Dendritic cell treated with granulocyte-macrophage colony-stimulating factor and Interleukin-4, amounts not matched to agents 40 ng/mL and 50 ng/mL, for 4 days (primary cell): ENCODE measurements at regions not wholly inside any gene's neighbourhood (a gene's known extent, or its start where the extent isn't known, plus 50 kb on each side); places are given as distances from the start of the nearest gene placed in this dataset.

Experiments
- H3K27ac Mint-ChIP-seq: one replicate; pipeline ENCODE4 v1.8.0; 2022; ENCODE audit warnings: mild to moderate bottlenecking, mixed read lengths
- H3K27me3 Mint-ChIP-seq: one replicate; pipeline ENCODE4 v1.8.0; 2022; ENCODE audit warnings: mild to moderate bottlenecking, mixed read lengths
- H3K36me3 Mint-ChIP-seq: one replicate; pipeline ENCODE4 v1.8.0; 2022; ENCODE audit warnings: low read depth, mixed read lengths
- H3K4me1 Mint-ChIP-seq: one replicate; pipeline ENCODE4 v1.8.0; 2022; ENCODE audit warnings: low read depth, mixed read lengths
- H3K4me3 Mint-ChIP-seq: one replicate; pipeline ENCODE4 v1.8.0; 2022; ENCODE audit warnings: mild to moderate bottlenecking, moderate library complexity, mixed read lengths
- H3K9me3 Mint-ChIP-seq: one replicate; pipeline ENCODE4 v1.8.0; 2022; ENCODE audit warnings: mixed read lengths
- intact Hi-C: fragments of 100-400 bp; cut with micrococcal nuclease; formaldehyde crosslinking; loops from one replicate; pipeline ENCODE4 v1.15.0; 2022

DNA sequence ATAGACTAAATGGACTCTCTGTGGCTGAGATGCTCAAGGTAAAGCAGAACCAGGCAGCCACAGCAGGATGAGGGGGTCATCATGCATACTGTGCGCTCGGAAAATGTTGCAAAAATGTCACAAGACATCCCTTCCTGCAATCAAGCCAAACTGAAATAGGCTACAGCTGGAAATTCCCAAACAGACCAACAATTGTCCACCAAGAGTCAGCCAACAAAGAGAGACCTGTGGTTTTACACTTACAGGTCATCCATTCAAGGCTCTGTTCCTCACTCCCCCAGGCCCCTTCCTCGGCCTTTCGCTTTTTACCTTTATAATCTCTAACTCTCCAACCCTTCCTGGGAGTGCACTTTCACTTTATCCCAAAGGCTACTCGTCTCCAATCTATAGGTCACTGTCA, 1066.9 kb downstream of the TSN start:
- Mint-ChIP-seq H3K27me3 (no peaks in the 10 kb centered on the region), H3K36me3 (no peaks in the 10 kb centered on the region), H3K9me3 (peaks cover 39% of the 10 kb centered on the region), H3K27ac (no peak overlapping the region), H3K4me3 (no peak overlapping the region), H3K4me1 (no peaks in the 10 kb centered on the region)
- intact Hi-C loops, result no loop called here

- Mint-ChIP-seq H3K4me3 (no peak overlapping the region), H3K27ac (no peak overlapping the region), H3K9me3 (peaks cover 16% of the 10 kb centered on the region), H3K4me1 (no peaks in the 10 kb centered on the region), H3K27me3 (no peaks in the 10 kb centered on the region), H3K36me3 (no peaks in the 10 kb centered on the region)
- intact Hi-C loops, result no loop called here
Observed at GRCh38 chr2:122830157-122830556, 1074.7 kb downstream of the TSN start.

DNA sequence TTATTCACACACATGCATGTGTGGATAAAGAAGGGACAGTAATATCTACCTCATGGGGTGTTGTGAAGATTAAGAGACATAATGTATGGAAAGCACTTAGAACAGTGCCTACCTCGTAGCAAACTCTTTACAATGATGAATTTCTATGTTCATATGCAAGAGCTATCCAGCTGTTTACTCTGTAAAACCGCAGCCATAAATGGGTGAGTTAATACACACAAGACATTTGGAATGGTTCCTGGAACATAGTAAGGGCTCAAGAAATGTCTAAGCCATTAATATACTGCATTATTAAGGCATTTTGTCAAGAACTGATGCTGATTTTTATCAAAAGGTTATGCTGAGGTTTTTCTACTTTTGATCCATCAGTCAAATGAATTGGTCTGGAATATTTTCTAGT, 1076.2 kb downstream of the TSN start:
- no peak overlapping the region for H3K27ac Mint-ChIP-seq
- H3K4me1 Mint-ChIP-seq, result no peaks in the 10 kb centered on the region
- no peak overlapping the region for H3K4me3 Mint-ChIP-seq
- intact Hi-C loops, result no loop called here
- no peaks in the 10 kb centered on the region for H3K36me3 Mint-ChIP-seq
- peaks cover 17% of the 10 kb centered on the region for H3K9me3 Mint-ChIP-seq
- no peaks in the 10 kb centered on the region for H3K27me3 Mint-ChIP-seq

DNA sequence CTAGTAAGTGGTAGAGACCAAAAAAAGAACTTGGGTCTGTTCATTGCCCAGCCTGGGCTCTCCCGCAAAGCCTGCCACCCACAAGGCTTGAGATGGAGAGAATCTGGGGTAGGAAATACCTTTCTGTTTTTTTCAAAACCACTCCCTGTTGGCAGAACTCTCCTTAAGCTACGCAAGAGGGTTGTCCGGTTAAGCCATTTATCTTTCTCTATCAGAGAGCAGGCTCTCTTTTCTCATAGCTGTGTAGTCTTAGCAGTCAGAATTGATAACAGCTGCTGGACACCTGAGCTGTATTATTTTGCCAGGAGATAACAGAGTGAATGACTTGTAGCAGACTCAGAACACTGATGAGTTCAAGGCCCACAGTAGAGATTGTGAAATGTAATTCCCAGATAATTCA, 1088.1 kb downstream of the TSN start:
- H3K27ac Mint-ChIP-seq, result no peak overlapping the region
- H3K4me1 Mint-ChIP-seq, result no peaks in the 10 kb centered on the region
- no peak overlapping the region for H3K4me3 Mint-ChIP-seq
- no peaks in the 10 kb centered on the region for H3K36me3 Mint-ChIP-seq
- peaks cover 13% of the 10 kb centered on the region for H3K9me3 Mint-ChIP-seq
- intact Hi-C loops, result no loop called here
- H3K27me3 Mint-ChIP-seq, result no peaks in the 10 kb centered on the region

- intact Hi-C loops, result no loop called here
- Mint-ChIP-seq H3K9me3 (peaks cover 19% of the 10 kb centered on the region), H3K36me3 (no peaks in the 10 kb centered on the region), H3K27ac (no peak overlapping the region), H3K4me1 (no peaks in the 10 kb centered on the region), H3K4me3 (no peak overlapping the region), H3K27me3 (no peaks in the 10 kb centered on the region)
Observed at GRCh38 chr2:122851161-122851560, 1095.7 kb downstream of the TSN start.

DNA sequence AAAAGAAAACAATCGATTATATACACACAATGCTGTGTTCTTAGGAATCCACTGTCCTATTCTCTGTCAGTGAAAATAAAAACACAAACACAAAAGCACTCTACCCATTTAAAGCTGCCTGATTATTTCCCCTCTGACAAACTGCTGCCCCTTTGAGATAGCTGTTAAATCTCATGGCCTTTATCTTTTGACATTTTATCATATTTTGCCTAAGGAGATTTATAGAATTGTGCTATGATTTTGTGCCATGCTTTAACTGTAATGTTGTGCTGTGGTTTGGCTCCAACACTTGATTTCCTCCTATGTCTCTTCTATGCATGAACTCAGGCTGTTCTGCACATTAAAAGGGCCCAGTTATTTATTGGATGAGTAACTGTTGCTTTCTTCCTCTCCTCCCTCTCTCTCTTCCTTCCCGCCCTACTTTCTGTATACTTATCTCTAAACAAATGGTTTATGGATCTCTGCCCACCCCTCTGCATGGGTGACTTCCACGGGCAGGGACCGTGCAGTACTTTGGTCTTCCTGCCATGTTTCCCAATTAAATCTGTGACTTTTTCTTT, 1096.6 kb downstream of the TSN start:
- H3K4me1 Mint-ChIP-seq, result no peaks in the 10 kb centered on the region
- no peak overlapping the region for H3K27ac Mint-ChIP-seq
- intact Hi-C loops, result no loop called here
- H3K27me3 Mint-ChIP-seq, result no peaks in the 10 kb centered on the region
- no peak overlapping the region for H3K4me3 Mint-ChIP-seq
- peaks cover 19% of the 10 kb centered on the region for H3K9me3 Mint-ChIP-seq
- no peaks in the 10 kb centered on the region for H3K36me3 Mint-ChIP-seq

GRCh38 chr2:122856696-122857095, 1101.2 kb downstream of the TSN start:
- H3K27ac Mint-ChIP-seq, result no peak overlapping the region
- intact Hi-C loops, result no loop called here
- H3K9me3 Mint-ChIP-seq, result peaks cover 21% of the 10 kb centered on the region
- no peak overlapping the region for H3K4me3 Mint-ChIP-seq
- H3K27me3 Mint-ChIP-seq, result no peaks in the 10 kb centered on the region
- H3K4me1 Mint-ChIP-seq, result no peaks in the 10 kb centered on the region
- H3K36me3 Mint-ChIP-seq, result no peaks in the 10 kb centered on the region

DNA sequence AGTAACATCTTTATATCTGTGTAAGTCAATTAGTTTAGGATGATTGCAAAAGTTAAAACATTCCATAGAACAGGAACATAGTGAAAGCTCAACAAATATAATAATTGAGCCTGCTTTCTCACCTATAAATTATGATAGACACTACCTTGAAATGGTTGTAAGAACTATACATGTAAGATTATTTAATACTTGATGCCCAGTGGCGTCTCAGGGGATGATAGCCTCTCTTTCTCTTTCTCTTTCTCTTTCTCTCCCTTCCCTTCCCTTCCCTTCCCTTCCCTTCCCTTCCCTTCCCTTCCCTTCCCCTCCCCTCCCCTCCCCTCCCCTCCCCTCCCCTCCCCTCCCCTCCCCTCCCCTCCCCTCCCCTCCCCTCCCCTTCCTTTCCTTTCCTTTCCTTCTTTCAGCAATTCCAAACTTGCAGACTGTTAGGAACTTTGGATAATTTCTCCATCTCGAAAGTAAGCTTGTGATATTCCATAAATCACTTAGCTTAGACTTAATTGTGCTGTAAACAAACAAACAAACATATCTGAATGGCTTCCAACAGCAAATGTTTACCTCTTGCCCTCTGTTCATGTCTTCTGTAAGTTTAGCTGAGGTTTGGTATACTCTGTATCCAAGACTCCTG, 1102.7 kb downstream of the TSN start:
- no peaks in the 10 kb centered on the region for H3K27me3 Mint-ChIP-seq
- H3K9me3 Mint-ChIP-seq, result peaks cover 21% of the 10 kb centered on the region
- no peak overlapping the region for H3K27ac Mint-ChIP-seq
- H3K4me1 Mint-ChIP-seq, result no peaks in the 10 kb centered on the region
- H3K4me3 Mint-ChIP-seq, result no peak overlapping the region
- intact Hi-C loops, result no loop called here
- H3K36me3 Mint-ChIP-seq, result no peaks in the 10 kb centered on the region

DNA sequence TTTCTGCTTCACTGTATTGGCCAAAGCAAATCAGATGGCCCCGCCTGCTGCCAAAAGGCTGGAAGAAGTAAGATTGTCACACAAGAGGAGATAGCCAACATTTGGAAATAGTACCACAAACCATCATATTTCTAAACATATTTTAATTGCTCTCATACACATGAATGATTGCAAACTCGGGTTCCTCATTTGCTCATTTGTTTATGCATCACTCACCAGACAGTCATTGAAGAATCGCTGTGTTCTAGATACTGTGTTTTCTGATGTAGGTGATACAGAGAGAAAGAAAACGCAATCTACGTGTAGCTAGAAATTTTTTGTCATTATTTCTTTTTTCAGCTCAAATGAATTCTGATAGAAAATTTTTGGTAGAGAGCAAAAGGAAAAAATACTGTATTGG, 1103.4 kb downstream of the TSN start:
- H3K4me3 Mint-ChIP-seq, result no peak overlapping the region
- no peaks in the 10 kb centered on the region for H3K36me3 Mint-ChIP-seq
- H3K27ac Mint-ChIP-seq, result no peak overlapping the region
- H3K27me3 Mint-ChIP-seq, result no peaks in the 10 kb centered on the region
- intact Hi-C loops, result no loop called here
- peaks cover 15% of the 10 kb centered on the region for H3K9me3 Mint-ChIP-seq
- no peaks in the 10 kb centered on the region for H3K4me1 Mint-ChIP-seq

- H3K9me3 Mint-ChIP-seq, result peaks cover 11% of the 10 kb centered on the region
- H3K27ac Mint-ChIP-seq, result no peak overlapping the region
- H3K27me3 Mint-ChIP-seq, result no peaks in the 10 kb centered on the region
- no peaks in the 10 kb centered on the region for H3K4me1 Mint-ChIP-seq
- intact Hi-C loops, result no loop called here
- H3K4me3 Mint-ChIP-seq, result no peak overlapping the region
- H3K36me3 Mint-ChIP-seq, result no peaks in the 10 kb centered on the region
Observed at GRCh38 chr2:122859260-122859659, 1103.8 kb downstream of the TSN start.

GRCh38 chr2:122863532-122863931, 1108.1 kb downstream of the TSN start:
- Mint-ChIP-seq H3K27me3 (no peaks in the 10 kb centered on the region), H3K27ac (no peak overlapping the region), H3K4me3 (no peak overlapping the region), H3K9me3 (peaks cover 11% of the 10 kb centered on the region), H3K36me3 (no peaks in the 10 kb centered on the region), H3K4me1 (no peaks in the 10 kb centered on the region)
- intact Hi-C loops, result no loop called here

DNA sequence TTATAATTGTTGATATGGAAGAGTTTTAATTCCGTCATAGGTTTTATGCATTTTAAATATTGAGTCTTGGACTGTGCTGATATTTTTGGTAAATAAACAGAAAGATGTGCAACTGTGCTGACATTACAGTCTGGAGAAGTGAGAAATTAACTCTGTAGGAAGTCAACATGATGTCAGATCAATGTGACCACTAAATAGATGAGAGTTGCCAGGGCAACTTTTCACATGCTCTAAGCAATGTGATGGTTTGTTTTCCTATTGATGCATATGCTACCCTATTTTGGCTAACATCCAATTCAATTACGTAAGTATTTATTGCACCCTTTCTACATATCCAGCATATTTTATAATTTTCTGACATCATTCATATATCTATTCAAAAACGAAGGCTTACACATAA, 1109.3 kb downstream of the TSN start:
- Mint-ChIP-seq H3K27ac (no peak overlapping the region), H3K4me1 (no peaks in the 10 kb centered on the region), H3K36me3 (no peaks in the 10 kb centered on the region), H3K27me3 (no peaks in the 10 kb centered on the region), H3K9me3 (peaks cover 2% of the 10 kb centered on the region), H3K4me3 (no peak overlapping the region)
- intact Hi-C loops, result no loop called here

- Mint-ChIP-seq H3K4me3 (no peak overlapping the region), H3K36me3 (no peaks in the 10 kb centered on the region), H3K27me3 (no peaks in the 10 kb centered on the region), H3K4me1 (no peaks in the 10 kb centered on the region), H3K27ac (no peak overlapping the region), H3K9me3 (no peaks in the 10 kb centered on the region)
- intact Hi-C loops, result no loop called here
Observed at GRCh38 chr2:122866095-122866494, 1110.6 kb downstream of the TSN start.

DNA sequence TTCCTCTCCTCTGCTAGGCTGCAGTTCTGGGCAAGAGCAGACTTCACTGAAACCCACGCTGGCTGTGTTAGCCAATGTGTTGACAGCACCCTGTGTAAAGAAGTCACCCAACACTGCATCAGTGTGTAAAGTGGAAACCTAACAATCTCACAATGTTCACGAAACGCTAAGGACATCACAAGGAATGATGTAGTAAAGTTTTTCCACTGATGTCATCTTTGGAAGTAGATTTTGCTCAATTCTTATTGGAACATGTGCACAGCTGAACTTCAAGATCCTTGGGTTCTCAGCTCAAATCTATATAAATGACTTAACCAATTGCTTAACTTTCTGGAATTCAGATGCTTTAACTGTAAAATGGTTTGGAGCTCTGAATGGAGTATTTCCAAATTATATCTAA, 1112.5 kb downstream of the TSN start:
- no peak overlapping the region for H3K4me3 Mint-ChIP-seq

DNA sequence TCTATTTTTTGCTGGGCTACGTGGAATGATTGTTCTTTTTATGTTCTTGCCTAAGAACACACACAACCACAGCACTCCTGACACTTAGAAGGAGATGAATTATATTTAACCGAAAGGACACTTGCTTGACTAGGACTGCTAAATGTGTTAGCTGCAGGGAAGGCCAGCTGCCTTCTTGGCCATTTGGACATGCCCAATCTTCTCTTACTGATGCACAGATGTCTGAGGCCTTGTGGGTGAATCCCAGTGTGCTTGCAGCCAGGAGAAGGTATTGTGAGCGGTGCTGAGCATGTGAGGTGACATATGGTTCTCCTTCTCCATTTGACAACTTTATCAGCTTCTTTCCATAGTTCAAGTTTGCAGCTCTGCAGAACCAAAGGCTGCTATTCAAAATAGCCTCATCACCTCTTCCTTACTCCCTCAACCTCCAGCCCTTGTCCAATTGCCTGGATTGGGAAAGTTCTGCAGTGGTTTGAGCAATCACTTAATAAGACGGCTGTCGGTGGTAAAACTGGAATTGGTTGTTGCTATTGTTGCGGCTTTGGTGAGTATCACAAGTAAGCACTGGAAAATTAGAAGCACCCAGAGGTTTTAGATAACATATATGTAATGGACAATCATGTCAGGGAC, 1113.3 kb downstream of the TSN start:
- Mint-ChIP-seq H3K4me3 (no peak overlapping the region), H3K27ac (no peak overlapping the region), H3K9me3 (no peaks in the 10 kb centered on the region), H3K27me3 (no peaks in the 10 kb centered on the region), H3K36me3 (no peaks in the 10 kb centered on the region), H3K4me1 (no peaks in the 10 kb centered on the region)
- intact Hi-C loops, result no loop called here

More for the DNA sequence above, 1112.5 kb downstream of the TSN start:
- no peaks in the 10 kb centered on the region for H3K36me3 Mint-ChIP-seq
- H3K27me3 Mint-ChIP-seq, result no peaks in the 10 kb centered on the region
- no peaks in the 10 kb centered on the region for H3K4me1 Mint-ChIP-seq
- H3K27ac Mint-ChIP-seq, result no peak overlapping the region
- intact Hi-C loops, result no loop called here
- no peaks in the 10 kb centered on the region for H3K9me3 Mint-ChIP-seq
